Left lobe of liver (tissue), 2 donors: ENCODE measurements at regions not wholly inside any gene's neighbourhood (a gene's known extent, or its start where the extent isn't known, plus 50 kb on each side); places are given as distances from the start of the nearest gene placed in this dataset.
"Not testable (repeated sequence)": the region's sequence is repeated elsewhere in the genome, so short reads cannot be mapped to it uniquely, and the experiment has no call there.

Source experiments
- ATAC-seq: fragments of 200-7000 bp; cut with Tn5 transposase; one replicate; pipeline ENCODE4 v1.9.1; 2020; ENCODE audit warnings: mild to moderate bottlenecking, moderate library complexity
- DNase-seq: peaks from one replicate; pipeline ENCODE4 v3.0.0-alpha.2; 2020; ENCODE audit warnings: low spot score
- donor health status: DM: no; HTN: no; CAD: no; lungs with moderate emphysema.
- donor health status: DM: no; HTN: yes; CAD: no.

DNA sequence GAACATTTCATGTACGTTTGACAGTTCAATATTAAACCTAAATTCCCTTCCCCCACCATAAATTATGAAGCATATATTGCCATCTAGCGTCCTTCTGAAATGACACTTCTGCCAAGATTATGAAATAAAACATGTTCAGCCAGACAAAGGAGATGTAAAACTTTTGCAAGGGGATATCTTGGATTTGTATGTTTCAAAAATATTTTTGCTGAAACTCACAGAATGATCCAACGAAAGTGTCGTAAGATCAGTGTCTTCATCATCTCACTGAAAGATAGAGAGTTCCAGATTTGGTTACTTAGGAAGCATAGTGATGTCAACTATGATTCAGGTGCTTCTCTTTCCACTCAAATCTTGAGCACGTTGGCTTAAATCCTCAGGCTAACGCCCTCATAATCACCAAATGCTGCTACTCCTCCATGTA is 904.3 kb downstream of the XPNPEP1 start:
- ATAC-seq, result no peak

DNA sequence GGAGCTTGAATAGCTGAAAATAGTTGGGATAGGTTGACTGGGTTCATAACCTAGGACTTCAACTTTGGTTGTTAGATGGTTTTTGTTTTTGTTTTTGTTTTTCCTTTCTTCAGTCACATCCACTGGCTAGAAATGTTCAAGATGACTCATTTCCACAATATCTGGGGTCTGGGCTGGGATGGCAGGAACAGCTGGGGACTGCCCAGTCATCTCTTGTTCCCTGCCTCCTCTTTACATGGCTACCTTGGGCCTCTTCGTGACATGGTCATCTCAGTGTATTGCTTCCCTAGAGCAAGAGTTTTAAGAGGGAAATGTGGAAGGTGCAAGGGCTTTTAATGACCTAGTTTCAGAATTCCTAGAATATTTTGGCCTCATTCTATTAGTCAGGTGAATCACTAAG is 915.8 kb downstream of the XPNPEP1 start:
- DNase-seq (no peak), ATAC-seq (no peak)

More for the DNA sequence above, 904.3 kb downstream of the XPNPEP1 start:
- no peak for DNase-seq

DNA sequence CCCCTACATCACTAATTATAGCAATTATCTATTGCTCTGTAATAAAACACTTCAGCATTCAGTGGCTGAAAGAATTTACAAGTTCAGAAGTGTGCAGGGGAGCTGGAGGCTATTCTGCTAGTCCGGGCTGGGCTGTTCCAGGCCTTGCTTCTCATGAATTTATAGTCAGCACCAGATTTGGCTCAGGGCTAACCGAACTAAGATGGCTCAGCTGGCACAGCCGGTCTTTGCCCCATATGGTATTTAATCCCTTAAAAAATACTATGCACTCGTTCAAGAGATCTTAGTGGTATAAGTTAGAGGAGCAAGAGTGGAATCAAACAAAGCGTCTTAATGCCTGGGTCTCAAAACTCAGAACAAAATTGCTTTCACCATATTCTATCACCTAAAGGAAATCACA is 932.9 kb downstream of the XPNPEP1 start:
- no peak for ATAC-seq

DNA sequence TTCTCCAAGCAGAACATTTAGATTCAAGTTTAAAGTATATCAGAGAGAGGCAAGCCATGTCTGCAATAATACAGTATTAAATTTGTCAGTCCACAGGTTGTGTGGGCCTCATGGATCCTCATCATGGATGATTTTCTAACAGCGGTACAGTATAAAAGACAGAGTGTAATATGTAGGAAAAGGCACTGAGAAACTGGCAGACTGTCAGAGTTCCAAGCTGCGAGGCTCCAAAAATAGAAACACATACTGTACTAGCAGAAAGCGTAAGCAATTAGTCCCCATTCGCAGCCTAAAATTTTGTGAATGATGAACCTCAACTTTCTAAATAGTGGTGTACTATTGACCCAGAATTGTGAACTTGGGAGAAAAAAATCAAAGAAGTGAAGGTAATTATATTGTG is 933.3 kb downstream of the XPNPEP1 start:
- no peak for ATAC-seq

More for the DNA sequence above, 932.9 kb downstream of the XPNPEP1 start:
- DNase-seq, result no peak

DNA sequence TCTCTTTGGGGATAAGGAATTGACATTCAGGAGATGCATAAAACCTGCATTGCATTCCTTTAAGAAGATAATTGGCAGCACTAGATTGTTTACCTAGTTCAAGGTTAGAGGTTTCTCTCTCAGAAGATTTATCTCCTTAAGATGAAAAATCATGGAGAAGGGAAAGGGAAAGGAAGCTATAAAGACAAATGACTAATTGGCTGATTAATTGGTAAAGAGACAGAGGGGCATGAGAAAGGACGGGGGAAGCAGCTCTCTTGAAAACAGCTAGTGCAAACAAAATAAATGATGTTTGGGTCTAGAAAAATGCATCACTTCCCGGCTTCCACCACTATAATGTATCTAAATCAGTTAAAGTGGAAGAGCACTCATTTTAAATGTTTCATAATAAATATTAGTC is 941.2 kb downstream of the XPNPEP1 start:
- ATAC-seq, result no peak
- DNase-seq, result no peak

More for the DNA sequence above, 933.3 kb downstream of the XPNPEP1 start:
- DNase-seq, result no peak

DNA sequence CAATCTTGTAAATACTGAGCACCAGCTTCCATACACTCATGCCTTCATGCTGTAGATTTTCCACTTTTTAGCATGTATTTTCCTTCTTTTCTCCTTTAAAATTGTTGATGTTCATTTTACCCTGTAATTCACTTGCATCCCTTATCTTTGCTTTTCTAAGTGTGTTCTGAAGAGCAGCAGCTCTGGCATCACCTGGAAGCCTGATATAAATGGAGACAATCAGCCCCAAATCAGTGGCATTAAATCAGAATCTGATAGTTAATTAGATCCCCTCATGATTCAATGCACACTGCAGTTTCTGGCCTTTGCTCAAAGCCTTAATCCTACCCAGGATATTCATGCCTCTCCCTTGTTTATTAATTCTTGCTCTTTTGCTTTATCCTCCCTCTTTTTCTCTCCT is 942.4 kb downstream of the XPNPEP1 start:
- DNase-seq (no peak), ATAC-seq (no peak)

DNA sequence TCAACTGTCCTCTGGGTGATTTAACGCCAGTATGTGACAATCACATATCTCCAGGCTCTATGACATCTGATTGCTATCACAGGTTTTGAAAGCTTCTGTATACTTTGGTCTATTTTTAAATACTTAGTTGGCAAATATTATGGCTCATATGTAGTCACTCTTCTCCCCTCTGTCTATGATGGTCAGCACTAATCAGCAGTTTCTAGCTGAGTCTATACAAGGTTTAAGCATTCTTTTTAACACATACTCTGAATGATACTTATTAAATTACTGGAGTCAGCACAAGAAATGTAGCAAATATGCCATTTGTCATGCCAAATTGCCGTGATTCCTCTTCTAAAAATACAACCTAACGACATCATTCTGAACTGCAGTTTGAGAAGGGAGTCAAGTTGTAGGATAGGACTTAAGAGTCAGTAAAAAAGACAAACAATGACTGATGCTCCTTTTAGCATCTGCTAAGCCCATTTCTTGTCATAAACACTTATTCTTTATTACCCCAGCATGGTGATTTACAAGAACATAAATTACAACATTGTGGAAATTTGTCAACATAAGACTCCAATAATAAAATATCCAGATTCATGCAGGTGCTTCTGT is 947.8 kb downstream of the XPNPEP1 start:
- no peak for ATAC-seq
- DNase-seq, result no peak

DNA sequence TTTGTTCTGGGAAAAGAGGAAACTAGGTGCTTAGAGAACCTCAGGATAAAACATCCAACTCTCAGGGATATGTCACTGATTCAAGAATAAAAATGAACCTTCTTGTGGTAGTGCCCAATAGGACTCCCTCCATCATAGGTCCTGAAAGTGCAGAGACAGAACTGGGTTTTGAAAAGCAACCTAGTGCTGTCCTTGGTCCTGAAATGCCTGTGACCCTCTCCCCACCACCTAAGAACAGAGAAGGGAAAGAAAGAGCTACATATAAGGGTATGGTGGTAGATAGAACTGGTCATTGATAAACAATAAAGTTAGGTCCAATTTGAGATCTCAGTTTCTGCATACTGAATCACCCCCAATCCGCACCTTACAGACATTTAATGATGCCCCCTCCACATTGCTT is 953.3 kb downstream of the XPNPEP1 start:
- no peak for ATAC-seq
- no peak for DNase-seq

DNA sequence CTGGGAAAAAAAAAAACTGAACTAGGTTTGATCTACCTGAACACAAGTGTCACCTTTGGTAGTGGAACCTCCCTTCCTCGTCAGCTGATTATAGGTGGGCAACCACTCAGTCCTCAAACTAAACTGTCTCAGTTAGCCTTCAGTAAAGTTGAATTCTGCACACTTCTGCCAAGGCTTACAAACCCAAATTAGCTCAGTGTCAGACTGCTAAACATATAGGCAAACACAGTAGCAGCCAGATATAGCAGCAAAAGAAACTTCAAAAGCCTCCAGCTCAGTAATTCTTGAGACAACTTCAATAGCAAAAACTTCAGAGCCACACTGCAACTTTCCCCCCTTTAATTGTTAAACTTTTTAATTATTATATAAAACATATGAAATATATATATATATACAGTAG is 956.9 kb downstream of the XPNPEP1 start:
- no peak for DNase-seq
- ATAC-seq, result no peak

DNA sequence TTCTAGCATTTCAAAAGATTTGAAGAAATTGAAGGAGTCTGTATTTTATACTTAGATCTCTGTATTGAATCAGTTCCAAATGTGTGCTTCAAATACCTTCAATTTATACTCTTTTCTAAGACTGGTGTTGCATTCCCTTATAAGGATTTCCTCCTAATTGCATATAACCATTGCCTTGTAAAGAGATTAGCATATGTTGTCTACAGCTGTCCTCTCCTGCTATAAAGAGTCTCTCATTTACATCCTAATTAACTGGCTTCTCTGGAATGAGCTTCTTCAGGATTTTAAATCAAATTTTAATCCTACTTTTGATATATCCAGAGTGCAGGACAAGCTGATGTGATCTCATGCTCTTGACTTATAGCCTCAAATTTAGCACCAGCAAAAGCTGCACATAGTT is 957.3 kb downstream of the XPNPEP1 start:
- no peak for ATAC-seq
- DNase-seq, result no peak

DNA sequence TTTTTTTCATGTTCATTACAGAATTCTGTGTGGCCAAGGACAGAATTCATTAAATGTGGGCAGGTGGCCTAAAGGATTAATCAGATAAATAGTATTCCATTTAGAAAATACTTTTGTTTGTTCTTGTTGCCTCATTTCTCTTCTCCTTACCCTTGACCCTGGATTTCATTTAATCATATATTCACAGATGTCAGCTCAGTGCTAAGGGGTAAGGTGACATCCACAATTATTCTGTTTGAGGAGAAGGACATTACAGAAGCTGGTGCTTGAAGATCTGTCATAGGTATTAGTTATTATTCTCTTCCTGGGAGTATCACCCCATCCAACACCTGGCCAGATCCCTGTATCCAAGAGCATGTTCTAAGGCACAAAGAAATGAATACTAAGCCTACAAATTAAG is 961.1 kb downstream of the XPNPEP1 start:
- DNase-seq (no peak), ATAC-seq (no peak)

DNA sequence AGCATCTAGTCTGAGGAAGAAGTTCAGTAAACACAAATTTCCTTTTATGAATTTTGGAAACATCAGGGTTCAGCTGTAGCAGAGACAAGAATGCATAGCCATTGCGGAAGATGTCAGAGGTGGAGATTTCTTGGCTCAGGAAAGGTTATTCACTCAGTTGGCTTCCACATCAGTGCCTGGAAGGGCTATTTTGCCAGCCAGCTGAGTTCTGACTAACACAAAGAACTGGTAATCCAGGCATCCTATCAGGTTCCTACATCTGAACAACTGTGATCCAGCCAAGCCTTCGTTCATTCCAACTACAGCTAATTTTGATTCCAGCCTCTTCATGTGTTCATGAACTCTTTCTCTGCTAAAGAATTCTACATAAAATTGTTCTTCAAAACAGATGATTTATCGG is 965.6 kb downstream of the XPNPEP1 start:
- no peak for ATAC-seq
- no peak for DNase-seq

DNA sequence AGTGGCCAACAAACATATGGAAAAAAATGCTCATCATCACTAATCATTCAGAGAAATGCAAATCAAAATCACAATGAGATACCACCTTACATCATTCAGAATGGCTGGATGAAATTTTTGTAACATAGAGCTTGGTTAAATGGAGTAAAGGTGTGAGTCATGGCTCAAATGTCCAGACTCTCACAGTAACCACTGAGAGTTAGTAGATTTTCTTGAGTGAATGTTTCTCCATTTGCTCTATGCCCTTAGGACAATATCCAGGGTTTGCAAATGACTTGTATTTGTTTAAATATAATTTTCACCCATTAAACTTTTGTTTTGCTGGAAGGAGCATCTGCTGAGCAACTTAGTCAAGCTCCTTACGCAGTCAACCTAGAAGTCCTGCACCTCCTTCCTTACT is 967.2 kb downstream of the XPNPEP1 start:
- DNase-seq (no peak), ATAC-seq (no peak)

DNA sequence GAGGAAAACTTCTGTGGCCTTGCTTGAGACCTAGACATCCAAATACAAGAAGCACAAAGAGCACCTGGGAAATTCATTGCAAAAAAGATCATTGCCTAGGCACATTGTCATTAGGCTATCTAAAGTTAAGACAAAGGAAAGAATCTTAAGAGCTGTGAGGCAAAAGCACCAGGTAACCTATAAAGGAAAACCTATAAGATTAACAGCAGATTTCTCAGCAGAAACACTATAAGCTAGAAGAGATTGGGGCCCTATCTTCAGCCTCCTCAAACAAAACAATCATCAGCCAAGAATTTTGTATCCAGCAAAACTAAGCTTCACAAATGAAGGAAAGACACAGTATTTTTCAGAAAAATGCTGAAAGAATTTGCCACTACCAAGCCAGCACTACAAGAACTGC is 1003.3 kb downstream of the XPNPEP1 start:
- not testable (repeated sequence) for DNase-seq, ATAC-seq

DNA sequence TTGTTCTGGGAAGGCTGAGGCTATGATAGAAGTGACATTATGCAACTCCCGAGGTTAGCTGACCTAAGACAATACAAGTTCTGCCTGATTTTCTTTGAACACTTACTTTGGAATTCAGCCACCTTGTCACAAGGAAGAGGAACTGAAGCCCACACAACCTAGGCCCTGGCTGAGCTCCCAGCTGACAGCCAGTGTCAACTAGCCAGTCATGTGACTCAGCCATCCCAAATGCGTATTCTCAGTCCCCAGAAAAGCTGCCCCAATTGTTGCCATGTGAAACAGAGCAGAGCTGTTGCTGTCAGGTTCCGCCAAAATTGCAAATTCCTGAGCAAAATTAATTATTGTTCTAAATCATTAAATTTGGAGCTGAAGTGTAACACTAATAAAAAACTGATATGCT is 1010.0 kb downstream of the XPNPEP1 start:
- ATAC-seq (no peak), DNase-seq (no peak)

DNA sequence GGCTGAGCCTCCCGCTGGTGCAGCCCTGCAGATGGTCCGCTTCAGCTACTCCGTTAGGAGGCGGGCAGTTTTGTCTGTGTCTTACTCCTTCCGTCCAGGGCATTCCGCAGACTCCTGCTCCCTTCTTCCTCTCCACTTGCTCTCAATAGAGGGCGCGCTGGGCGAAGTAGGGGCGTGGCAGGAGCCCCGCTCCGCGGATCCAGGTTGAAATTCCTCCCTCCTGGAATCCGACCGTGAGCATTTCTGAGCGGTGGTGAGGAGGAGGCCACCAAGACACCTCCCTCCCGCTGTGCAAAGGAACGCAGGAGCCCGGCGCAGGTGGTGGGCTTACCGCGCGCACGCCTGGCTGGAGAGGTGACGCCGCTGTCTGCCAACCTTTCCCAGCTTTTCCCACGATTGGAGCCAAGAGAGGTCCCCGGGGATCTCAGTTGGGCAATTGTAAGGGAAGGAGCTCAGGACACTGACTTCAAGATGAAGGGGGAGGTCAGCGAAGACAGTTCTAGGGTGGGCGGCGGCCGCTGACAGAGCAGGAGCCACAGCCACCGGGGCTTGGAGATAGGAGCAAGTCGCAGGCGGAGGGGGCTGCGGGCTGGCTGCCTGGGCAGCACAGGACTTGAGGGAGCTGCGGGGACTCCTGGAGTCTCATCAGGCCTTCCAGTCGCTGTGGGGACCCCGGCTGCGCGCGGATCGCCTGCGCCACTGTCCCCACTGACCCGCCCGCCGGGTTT is 1011.3 kb downstream of the XPNPEP1 start:
- DNase-seq (peak; percentile 50), ATAC-seq (peak; percentile 92)

DNA sequence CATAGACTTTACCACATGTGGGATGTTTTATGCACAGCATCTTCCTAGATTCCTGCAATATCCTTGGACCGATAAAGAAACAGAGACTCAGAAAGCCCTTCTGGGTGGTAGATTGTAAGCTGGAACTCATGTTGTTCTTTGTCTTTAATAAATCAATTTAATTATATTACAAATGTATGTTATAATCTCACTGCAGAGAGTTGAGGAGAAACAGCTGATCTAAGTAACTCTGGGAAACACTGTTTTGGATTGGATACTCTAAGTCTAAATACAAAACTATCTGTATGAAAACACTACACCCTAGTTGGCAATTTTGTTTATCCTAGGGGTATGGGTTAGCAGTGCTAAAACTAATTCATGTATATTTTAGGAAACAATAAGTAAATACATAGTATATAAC is 1015.2 kb downstream of the XPNPEP1 start:
- no peak for ATAC-seq
- no peak for DNase-seq

DNA sequence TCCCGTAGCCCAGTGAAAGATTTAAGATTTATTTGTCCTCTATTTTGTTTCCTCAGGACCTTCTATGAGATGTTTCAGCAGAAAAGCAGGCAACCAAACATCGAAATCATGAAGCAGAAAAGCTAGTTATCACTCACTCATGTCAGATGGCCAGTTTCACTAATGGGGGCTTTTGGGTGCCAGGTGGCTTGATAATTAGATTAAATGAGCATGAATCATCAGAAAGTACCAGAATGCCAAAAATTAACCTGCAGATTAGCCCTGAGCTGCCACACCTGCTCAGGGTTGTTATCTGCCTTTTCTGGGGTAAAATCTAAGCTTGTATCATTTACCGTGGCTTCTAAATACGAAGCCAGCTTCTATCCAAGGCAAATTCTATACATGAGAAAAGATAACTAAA is 1017.5 kb downstream of the XPNPEP1 start:
- DNase-seq (no peak), ATAC-seq (no peak)

DNA sequence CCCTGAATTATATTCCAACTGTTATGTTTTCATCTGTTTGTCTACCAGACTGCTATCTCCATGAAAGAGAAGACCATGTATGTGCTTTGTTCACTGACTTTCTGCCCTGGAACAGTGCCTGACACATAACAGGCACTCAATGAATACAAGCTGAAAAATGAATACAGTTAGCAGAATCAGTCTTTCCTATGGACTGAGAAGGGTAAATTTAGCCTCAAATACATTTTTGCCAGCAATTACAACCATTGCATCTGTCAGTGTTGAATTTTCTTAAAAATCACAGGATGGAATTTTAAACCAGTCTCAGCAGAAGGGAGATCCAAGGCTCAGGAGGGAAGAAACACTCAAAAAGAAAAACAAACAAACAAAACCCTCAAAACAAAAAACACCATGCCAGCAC is 1018.1 kb downstream of the XPNPEP1 start:
- ATAC-seq (no peak), DNase-seq (no peak)

DNA sequence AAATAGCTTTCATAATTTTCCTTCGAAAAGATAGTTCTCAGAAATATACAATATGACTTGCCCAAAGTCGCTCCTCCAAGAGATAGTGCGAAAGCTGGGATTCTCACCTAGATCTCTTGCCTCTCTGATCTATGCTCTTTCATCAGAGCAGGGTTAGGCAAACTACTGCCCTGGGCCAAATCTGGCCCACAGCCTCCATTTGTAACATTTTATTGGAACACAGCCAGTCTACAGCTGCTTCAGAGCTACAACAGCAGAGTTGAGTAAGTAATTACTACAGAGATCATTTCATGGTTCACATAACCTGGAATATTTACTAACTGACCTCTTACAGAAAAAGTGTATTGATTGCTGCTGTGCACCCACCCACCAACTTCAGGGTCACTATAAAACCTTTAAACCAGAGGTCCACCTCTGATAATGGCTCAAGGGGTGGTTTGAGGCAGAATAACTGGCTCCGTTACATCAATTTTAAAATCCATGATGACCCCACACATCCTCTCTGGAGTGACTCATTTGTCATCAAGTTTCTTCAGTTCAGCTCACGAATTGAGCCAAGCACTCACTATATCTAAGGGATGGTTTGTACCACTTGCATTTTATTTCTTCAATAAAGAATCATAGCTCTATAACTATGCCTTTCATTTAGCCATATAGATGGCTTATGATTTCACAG is 1019.0 kb downstream of the XPNPEP1 start:
- peak; percentile 76 for ATAC-seq
- DNase-seq, result no peak

DNA sequence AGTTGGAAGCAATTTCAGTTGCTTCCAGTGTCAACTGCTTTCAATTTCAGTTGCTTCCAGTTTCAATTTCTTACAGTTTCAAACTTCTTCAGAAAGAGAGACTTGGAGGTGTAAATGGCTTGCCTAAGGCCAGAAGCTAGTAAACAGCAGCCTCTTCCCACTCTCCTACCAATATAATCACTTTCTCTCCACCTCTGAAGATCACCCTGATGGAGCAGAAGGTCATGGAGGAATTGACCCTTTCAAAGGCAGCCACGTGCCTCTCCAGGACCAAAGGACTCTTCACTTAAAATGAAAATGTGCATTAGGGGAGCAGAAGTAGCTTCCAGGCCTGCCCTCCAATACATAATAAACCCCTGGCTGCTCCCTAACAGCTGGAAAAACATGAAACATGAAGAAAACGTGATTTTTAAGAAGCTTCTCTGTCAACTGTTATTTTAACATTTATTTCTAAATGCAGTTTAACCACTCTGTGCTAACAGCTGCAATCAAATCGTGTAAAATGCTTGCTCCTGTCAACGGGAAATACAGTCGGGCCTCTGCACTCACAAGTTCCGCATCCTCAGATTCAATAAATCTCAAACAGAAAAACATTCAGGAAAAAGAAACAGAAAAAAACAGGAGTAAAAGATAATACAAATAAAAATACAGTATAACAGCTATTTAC is 1020.6 kb downstream of the XPNPEP1 start:
- DNase-seq, result no peak

More for the DNA sequence above, 1020.6 kb downstream of the XPNPEP1 start:
- no peak for ATAC-seq
